G401 (cell line): ENCODE measurements at regions not wholly inside any gene's neighbourhood (a gene's known extent, or its start where the extent isn't known, plus 50 kb on each side); places are given as distances from the start of the nearest gene placed in this dataset.
"Not testable (repeated sequence)": the region's sequence is repeated elsewhere in the genome, so short reads cannot be mapped to it uniquely, and the experiment has no call there.

Source experiments
- DNase-seq: peaks from one replicate; pipeline ENCODE4 v3.0.0-alpha.2; 2015; ENCODE audit warnings: low spot score
- in situ Hi-C: cut with HindIII; loops from 2 replicates; pipeline ENCODE4 v1.10.0; 2016; ENCODE audit warnings: low sequenced_read_pairs, mixed read lengths

- no peak for DNase-seq
- in situ Hi-C loops, result no loop called here
Observed at GRCh38 chr6:49370518-49370917, 92.5 kb downstream of the MMUT start.

GRCh38 chr6:49366539-49366938 lies 96.5 kb downstream of the MMUT start:
- in situ Hi-C loops, result no loop called here
- DNase-seq, result no peak

GRCh38 chr6:49348561-49348960 lies 114.5 kb downstream of the MMUT start:
- in situ Hi-C loops, result no loop called here
- no peak for DNase-seq

- in situ Hi-C loops, result no loop called here
- no peak for DNase-seq
Observed at GRCh38 chr6:49342410-49342809, 120.6 kb downstream of the MMUT start.

GRCh38 chr6:49341869-49342268 lies 121.2 kb downstream of the MMUT start:
- in situ Hi-C loops, result no loop called here
- no peak for DNase-seq

- in situ Hi-C loops, result no loop called here
- DNase-seq, result no peak
Observed at GRCh38 chr6:49339096-49339495, 124.0 kb downstream of the MMUT start.

GRCh38 chr6:49336514-49337131 lies 126.4 kb downstream of the MMUT start:
- no peak for DNase-seq
- in situ Hi-C loops, result no loop called here

GRCh38 chr6:49333345-49334125 lies 129.5 kb downstream of the MMUT start:
- in situ Hi-C loops, result no loop called here
- DNase-seq, result no peak

- in situ Hi-C loops, result no loop called here
- no peak for DNase-seq
Observed at GRCh38 chr6:49332781-49333180, 130.3 kb downstream of the MMUT start.

GRCh38 chr6:49329186-49329585 lies 133.9 kb downstream of the MMUT start:
- DNase-seq, result no peak
- in situ Hi-C loops, result no loop called here

- in situ Hi-C loops, result no loop called here
- DNase-seq, result no peak
Observed at GRCh38 chr6:49328051-49328744, 134.9 kb downstream of the MMUT start.

GRCh38 chr6:49327571-49327970 lies 135.5 kb downstream of the MMUT start:
- DNase-seq, result no peak
- in situ Hi-C loops, result no loop called here

- DNase-seq, result no peak
Observed at GRCh38 chr6:49327005-49327404, 136.0 kb downstream of the MMUT start.

GRCh38 chr6:49326347-49326746 lies 136.7 kb downstream of the MMUT start:
- DNase-seq, result no peak
- in situ Hi-C loops, result no loop called here

More at GRCh38 chr6:49327005-49327404, 136.0 kb downstream of the MMUT start:
- in situ Hi-C loops, result no loop called here

- in situ Hi-C loops, result no loop called here
Observed at GRCh38 chr6:49325891-49326290, 137.2 kb downstream of the MMUT start.

GRCh38 chr6:49322861-49323260 lies 140.2 kb downstream of the MMUT start:
- DNase-seq, result no peak
- in situ Hi-C loops, result no loop called here

More at GRCh38 chr6:49325891-49326290, 137.2 kb downstream of the MMUT start:
- no peak for DNase-seq

GRCh38 chr6:49321561-49322072 lies 141.4 kb downstream of the MMUT start:
- DNase-seq, result no peak
- in situ Hi-C loops, result no loop called here

GRCh38 chr6:49305010-49305409 lies 158.0 kb downstream of the MMUT start:
- in situ Hi-C loops, result no loop called here
- DNase-seq, result no peak

GRCh38 chr6:49304393-49304792 lies 158.7 kb downstream of the MMUT start:
- DNase-seq, in situ Hi-C loops: not testable (repeated sequence)

- in situ Hi-C loops, result no loop called here
- no peak for DNase-seq
Observed at GRCh38 chr6:49300911-49301310, 162.1 kb downstream of the MMUT start.
